Neural cell (in vitro differentiated cells): ENCODE measurements at regions not wholly inside any gene's neighbourhood (a gene's known extent, or its start where the extent isn't known, plus 50 kb on each side); places are given as distances from the start of the nearest gene placed in this dataset.

Experiments used
- H2AFZ ChIP-seq: fragments of 200-600, 300-800 bp; sonication (generic), shearing (Covaris generic); 2 replicates; pipeline ENCODE4 v1.6.0; 2014; ENCODE audit warnings: low read depth, mild to moderate bottlenecking, antibody characterized with exemption, low read length, moderate library complexity
- H3F3A ChIP-seq: fragments of 200-600 bp; shearing (Covaris generic); 2 replicates; pipeline ENCODE4 v1.6.1; 2016; ENCODE audit warnings: mild to moderate bottlenecking, moderate library complexity, mixed read lengths, antibody characterized with exemption, low read length; ENCODE audit not compliant: insufficient read depth, poor library complexity, severe bottlenecking
- H3K27ac ChIP-seq: fragments of 200-600, 300-800 bp; sonication (generic), shearing (Covaris generic); 2 replicates; pipeline ENCODE4 v1.5.1; 2014; ENCODE audit warnings: mild to moderate bottlenecking, low read length, moderate library complexity
- H3K27me3 ChIP-seq: fragments of 300-800, 200-600 bp; sonication (generic), shearing (Covaris generic); 2 replicates; pipeline ENCODE4 v1.6.0; 2014; ENCODE audit warnings: mild to moderate bottlenecking, low read depth, low read length, moderate library complexity; ENCODE audit not compliant: insufficient read depth
- H3K36me3 ChIP-seq: fragments of 300-800, 200-600 bp; sonication (generic), shearing (Covaris generic); 2 replicates; pipeline ENCODE4 v1.5.1; 2014; ENCODE audit warnings: mild to moderate bottlenecking, antibody characterized with exemption, low read length, moderate library complexity; ENCODE audit not compliant: insufficient read depth
- H3K4me2 ChIP-seq: fragments of 300-800, 200-600 bp; sonication (generic), shearing (Covaris generic); 2 replicates; pipeline ENCODE4 v1.6.0; 2014; ENCODE audit warnings: mild to moderate bottlenecking, low read length
- H3K4me3 ChIP-seq: fragments of 300-800, 200-600 bp; sonication (generic), shearing (Covaris generic); 2 replicates; pipeline ENCODE4 v1.5.1; 2014; ENCODE audit warnings: mild to moderate bottlenecking, low read length, moderate library complexity
- H3K79me2 ChIP-seq: fragments of 200-600 bp; shearing (Covaris generic); replicated peaks from 2 replicates; pipeline ENCODE4 v1.6.0; 2014; ENCODE audit warnings: mild to moderate bottlenecking, low read length, moderate library complexity; ENCODE audit not compliant: insufficient read depth
- H3K9ac ChIP-seq: fragments of 300-800, 200-600 bp; sonication (generic), shearing (Covaris generic); 2 replicates; pipeline ENCODE4 v1.6.1; 2016; ENCODE audit warnings: mild to moderate bottlenecking, low read length, mixed read lengths
- H3K9me2 ChIP-seq: fragments of 200-600 bp; shearing (Covaris generic); 2 replicates; pipeline ENCODE4 v1.6.1; 2016; ENCODE audit warnings: mild to moderate bottlenecking, low read length, mixed read lengths; ENCODE audit not compliant: insufficient read depth
- H3K9me3 ChIP-seq: fragments of 200-600, 300-800 bp; sonication (generic), shearing (Covaris generic); 2 replicates; pipeline ENCODE4 v1.6.1; 2016; ENCODE audit warnings: mild to moderate bottlenecking, mixed run types, low read length, moderate library complexity, mixed read lengths
- H4K20me1 ChIP-seq: fragments of 200-600 bp; shearing (Covaris generic); 2 replicates; pipeline ENCODE4 v1.6.1; 2016; ENCODE audit warnings: mild to moderate bottlenecking, mixed run types; ENCODE audit not compliant: insufficient read depth
- EP300 ChIP-seq: fragments of 450-650 bp; conservative IDR thresholded peaks from 2 replicates; pipeline ENCODE4 v1.6.1; 2014; ENCODE audit warnings: antibody characterized with exemption, mild to moderate bottlenecking, moderate library complexity; ENCODE audit not compliant: poor library complexity, severe bottlenecking
- EZH2 ChIP-seq: fragments of 200-600, 300-800 bp; shearing (Covaris generic), sonication (generic); IDR thresholded peaks from 2 replicates; pipeline ENCODE4 v1.6.1; 2014; ENCODE audit warnings: antibody characterized with exemption, low read length, borderline replicate concordance, mild to moderate bottlenecking; ENCODE audit not compliant: insufficient read depth, poor library complexity, severe bottlenecking
- MXI1 ChIP-seq: fragments of 450-650 bp; conservative IDR thresholded peaks from 2 replicates; pipeline ENCODE4 v1.6.1; 2014; ENCODE audit warnings: antibody characterized with exemption, mild to moderate bottlenecking; ENCODE audit not compliant: poor library complexity, severe bottlenecking
- POLR2AphosphoS5 ChIP-seq: IDR thresholded peaks from 2 replicates; pipeline ENCODE4 v1.6.1; 2012
- RAD21 ChIP-seq: fragments of 450-650 bp; conservative IDR thresholded peaks from 2 replicates; pipeline ENCODE4 v1.6.1; 2014; ENCODE audit warnings: antibody characterized with exemption, mild to moderate bottlenecking, moderate library complexity
- SMC3 ChIP-seq: fragments of 450-650 bp; conservative IDR thresholded peaks from 2 replicates; pipeline ENCODE4 v1.6.1; 2014; ENCODE audit warnings: antibody characterized with exemption, mild to moderate bottlenecking, moderate library complexity; ENCODE audit not compliant: poor library complexity
- TAF1 ChIP-seq: IDR thresholded peaks from 2 replicates; pipeline ENCODE4 v1.6.1; 2012; ENCODE audit warnings: low read depth
- TF ChIP-seq, protein P1 (sequence below): fragments of 450-650 bp; IDR thresholded peaks from 2 replicates; pipeline ENCODE4 v1.5.1; 2014; ENCODE audit warnings: antibody characterized with exemption, mild to moderate bottlenecking, moderate library complexity; ENCODE audit not compliant: poor library complexity, severe bottlenecking
- TF ChIP-seq, protein P2 (sequence below): IDR thresholded peaks from 2 replicates; pipeline ENCODE4 v1.6.1; 2012; ENCODE audit warnings: borderline replicate concordance

DNA sequence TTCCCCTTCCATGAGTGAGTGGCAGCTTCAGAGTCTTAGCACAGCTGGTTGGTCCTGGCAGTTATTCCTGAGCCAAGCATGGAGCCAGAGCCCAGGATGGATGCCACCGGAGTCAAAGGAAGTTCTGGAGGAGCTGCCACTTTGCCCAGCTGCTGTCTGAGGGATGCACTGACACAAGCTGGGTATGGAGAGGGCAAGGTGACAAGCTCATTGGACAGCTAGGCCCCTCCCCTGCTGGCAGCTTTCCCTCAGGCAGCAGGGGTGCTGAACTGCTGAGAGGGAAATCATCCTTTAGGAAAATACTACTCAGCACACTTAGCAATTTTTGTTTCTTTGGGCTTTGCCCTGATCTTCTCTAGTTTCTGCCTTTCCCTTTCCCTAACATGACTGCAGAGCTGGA, 99.3 kb upstream of the SESN3 start:
- Histone ChIP-seq H3K9ac (no peak overlapping the region), H3K79me2 (no peaks in the 10 kb centered on the region), H3K36me3 (no peaks in the 10 kb centered on the region), H3F3A (no peaks in the 10 kb centered on the region), H3K27ac (no peak overlapping the region), H3K4me3 (no peak overlapping the region), H3K27me3 (no peaks in the 10 kb centered on the region), H3K9me2 (no peaks in the 10 kb centered on the region), H4K20me1 (no peaks in the 10 kb centered on the region), H2AFZ (no peak overlapping the region), H3K9me3 (no peaks in the 10 kb centered on the region), H3K4me2 (no peak overlapping the region)
- TF ChIP-seq TAF1 (no peak), EZH2 (no peak), RAD21 (no peak), MXI1 (no peak), SMC3 (no peak), EP300 (no peak), POLR2AphosphoS5 (no peak)
- TF ChIP-seq, protein P1, sequence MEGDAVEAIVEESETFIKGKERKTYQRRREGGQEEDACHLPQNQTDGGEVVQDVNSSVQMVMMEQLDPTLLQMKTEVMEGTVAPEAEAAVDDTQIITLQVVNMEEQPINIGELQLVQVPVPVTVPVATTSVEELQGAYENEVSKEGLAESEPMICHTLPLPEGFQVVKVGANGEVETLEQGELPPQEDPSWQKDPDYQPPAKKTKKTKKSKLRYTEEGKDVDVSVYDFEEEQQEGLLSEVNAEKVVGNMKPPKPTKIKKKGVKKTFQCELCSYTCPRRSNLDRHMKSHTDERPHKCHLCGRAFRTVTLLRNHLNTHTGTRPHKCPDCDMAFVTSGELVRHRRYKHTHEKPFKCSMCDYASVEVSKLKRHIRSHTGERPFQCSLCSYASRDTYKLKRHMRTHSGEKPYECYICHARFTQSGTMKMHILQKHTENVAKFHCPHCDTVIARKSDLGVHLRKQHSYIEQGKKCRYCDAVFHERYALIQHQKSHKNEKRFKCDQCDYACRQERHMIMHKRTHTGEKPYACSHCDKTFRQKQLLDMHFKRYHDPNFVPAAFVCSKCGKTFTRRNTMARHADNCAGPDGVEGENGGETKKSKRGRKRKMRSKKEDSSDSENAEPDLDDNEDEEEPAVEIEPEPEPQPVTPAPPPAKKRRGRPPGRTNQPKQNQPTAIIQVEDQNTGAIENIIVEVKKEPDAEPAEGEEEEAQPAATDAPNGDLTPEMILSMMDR: no peak
- TF ChIP-seq, protein P2, sequence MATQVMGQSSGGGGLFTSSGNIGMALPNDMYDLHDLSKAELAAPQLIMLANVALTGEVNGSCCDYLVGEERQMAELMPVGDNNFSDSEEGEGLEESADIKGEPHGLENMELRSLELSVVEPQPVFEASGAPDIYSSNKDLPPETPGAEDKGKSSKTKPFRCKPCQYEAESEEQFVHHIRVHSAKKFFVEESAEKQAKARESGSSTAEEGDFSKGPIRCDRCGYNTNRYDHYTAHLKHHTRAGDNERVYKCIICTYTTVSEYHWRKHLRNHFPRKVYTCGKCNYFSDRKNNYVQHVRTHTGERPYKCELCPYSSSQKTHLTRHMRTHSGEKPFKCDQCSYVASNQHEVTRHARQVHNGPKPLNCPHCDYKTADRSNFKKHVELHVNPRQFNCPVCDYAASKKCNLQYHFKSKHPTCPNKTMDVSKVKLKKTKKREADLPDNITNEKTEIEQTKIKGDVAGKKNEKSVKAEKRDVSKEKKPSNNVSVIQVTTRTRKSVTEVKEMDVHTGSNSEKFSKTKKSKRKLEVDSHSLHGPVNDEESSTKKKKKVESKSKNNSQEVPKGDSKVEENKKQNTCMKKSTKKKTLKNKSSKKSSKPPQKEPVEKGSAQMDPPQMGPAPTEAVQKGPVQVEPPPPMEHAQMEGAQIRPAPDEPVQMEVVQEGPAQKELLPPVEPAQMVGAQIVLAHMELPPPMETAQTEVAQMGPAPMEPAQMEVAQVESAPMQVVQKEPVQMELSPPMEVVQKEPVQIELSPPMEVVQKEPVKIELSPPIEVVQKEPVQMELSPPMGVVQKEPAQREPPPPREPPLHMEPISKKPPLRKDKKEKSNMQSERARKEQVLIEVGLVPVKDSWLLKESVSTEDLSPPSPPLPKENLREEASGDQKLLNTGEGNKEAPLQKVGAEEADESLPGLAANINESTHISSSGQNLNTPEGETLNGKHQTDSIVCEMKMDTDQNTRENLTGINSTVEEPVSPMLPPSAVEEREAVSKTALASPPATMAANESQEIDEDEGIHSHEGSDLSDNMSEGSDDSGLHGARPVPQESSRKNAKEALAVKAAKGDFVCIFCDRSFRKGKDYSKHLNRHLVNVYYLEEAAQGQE: no peak

DNA sequence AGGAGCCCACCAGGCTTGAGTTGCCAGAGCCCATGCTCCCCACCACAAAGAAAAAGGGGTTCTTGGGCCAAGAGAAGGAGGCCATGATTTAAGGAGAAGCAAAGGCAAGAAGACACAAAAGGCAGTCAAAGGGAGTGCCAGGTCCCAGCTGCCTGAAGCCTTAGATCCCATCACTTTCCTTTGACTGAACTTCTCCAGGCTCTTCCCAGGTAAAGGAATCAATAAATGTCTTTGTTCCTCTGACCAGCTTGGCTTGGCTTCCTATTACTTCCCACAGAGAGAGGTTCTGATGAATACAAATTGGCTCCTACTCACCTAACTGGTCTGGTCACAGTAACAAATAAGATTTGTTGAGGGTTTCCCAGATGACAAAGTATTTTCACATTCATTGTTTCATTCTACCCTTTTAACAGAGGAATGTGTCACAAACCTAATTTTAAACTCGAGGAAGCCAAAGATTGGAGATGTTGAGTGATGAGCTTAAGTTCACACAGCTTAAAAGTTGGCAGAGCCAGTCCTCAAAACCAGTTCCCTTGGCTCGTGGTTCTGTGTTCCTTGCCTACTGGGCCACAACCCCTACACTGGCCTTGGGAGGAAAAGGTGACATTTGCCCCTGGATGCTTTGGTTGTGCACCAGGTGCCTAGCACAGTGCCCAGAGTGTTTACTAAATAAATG, 96.4 kb upstream of the SESN3 start:
- H3K27ac ChIP-seq: no peak overlapping the region
- H3K27me3 ChIP-seq: no peaks in the 10 kb centered on the region
- H4K20me1 ChIP-seq: no peaks in the 10 kb centered on the region
- no peaks in the 10 kb centered on the region for H3K79me2 ChIP-seq
- H3K9me2 ChIP-seq: no peaks in the 10 kb centered on the region
- no peak overlapping the region for H3K4me2 ChIP-seq
- H3K4me3 ChIP-seq: no peak overlapping the region
- no peaks in the 10 kb centered on the region for H3F3A ChIP-seq
- H3K9me3 ChIP-seq: no peaks in the 10 kb centered on the region
- no peaks in the 10 kb centered on the region for H3K36me3 ChIP-seq
- no peak overlapping the region for H2AFZ ChIP-seq
- no peak overlapping the region for H3K9ac ChIP-seq
- no peak for TF ChIP-seq POLR2AphosphoS5
- TF ChIP-seq TAF1: no peak
- TF ChIP-seq EZH2: no peak
- TF ChIP-seq EP300: no peak
- TF ChIP-seq SMC3: no peak
- TF ChIP-seq RAD21: no peak
- no peak for TF ChIP-seq MXI1
- TF ChIP-seq, protein P2: no peak
- TF ChIP-seq, protein P1: no peak
